ENCODE measurements at regions not wholly inside any gene's neighbourhood (a gene's known extent, or its start where the extent isn't known, plus 50 kb on each side); places are given as distances from the start of the nearest gene placed in this dataset.

- TF ChIP-seq CTCF (IDR thresholded peaks at IDR 0.05), result no peak
- Mint-ChIP-seq H3K27ac (ENCODE audit: unreplicated experiment) (no peak overlapping the region), H3K4me3 (ENCODE audit: unreplicated experiment) (no peak overlapping the region), H3K9me3 (ENCODE audit: unreplicated experiment) (peaks cover 11% of the 10 kb centered on the region), H3K36me3 (ENCODE audit: unreplicated experiment) (no peaks in the 10 kb centered on the region), H3K27me3 (ENCODE audit: unreplicated experiment) (no peaks in the 10 kb centered on the region), H3K4me1 (ENCODE audit: unreplicated experiment) (no peaks in the 10 kb centered on the region)
- DNase-seq (ENCODE audit: extremely low spot score, unreplicated experiment), result no peak
These were observed 163.4 kb upstream of the SYN3 start for GRCh38 chr22:33221568-33221967.

GRCh38 chr22:33220476-33221080, 162.4 kb upstream of the SYN3 start:
- Mint-ChIP-seq H3K9me3 (ENCODE audit: unreplicated experiment) (peaks cover 6% of the 10 kb centered on the region), H3K27me3 (ENCODE audit: unreplicated experiment) (no peaks in the 10 kb centered on the region), H3K36me3 (ENCODE audit: unreplicated experiment) (no peaks in the 10 kb centered on the region), H3K4me3 (ENCODE audit: unreplicated experiment) (no peak overlapping the region), H3K4me1 (ENCODE audit: unreplicated experiment) (no peaks in the 10 kb centered on the region), H3K27ac (ENCODE audit: unreplicated experiment) (no peak overlapping the region)
- DNase-seq (ENCODE audit: extremely low spot score, unreplicated experiment), result no peak
- TF ChIP-seq CTCF (IDR thresholded peaks at IDR 0.05), result no peak

GRCh38 chr22:33219648-33220384, 161.6 kb upstream of the SYN3 start:
- DNase-seq (ENCODE audit: extremely low spot score, unreplicated experiment), result no peak
- Mint-ChIP-seq H3K27ac (ENCODE audit: unreplicated experiment) (no peak overlapping the region), H3K27me3 (ENCODE audit: unreplicated experiment) (no peaks in the 10 kb centered on the region), H3K4me3 (ENCODE audit: unreplicated experiment) (no peak overlapping the region), H3K4me1 (ENCODE audit: unreplicated experiment) (no peaks in the 10 kb centered on the region), H3K9me3 (ENCODE audit: unreplicated experiment) (peaks cover 6% of the 10 kb centered on the region), H3K36me3 (ENCODE audit: unreplicated experiment) (no peaks in the 10 kb centered on the region)
- no peak for TF ChIP-seq CTCF (IDR thresholded peaks at IDR 0.05)

GRCh38 chr22:33213383-33214075, 155.3 kb upstream of the SYN3 start:
- no peaks in the 10 kb centered on the region for H3K27me3 Mint-ChIP-seq (ENCODE audit: unreplicated experiment)
- TF ChIP-seq CTCF (IDR thresholded peaks at IDR 0.05), result no peak
- no peak overlapping the region for H3K4me3 Mint-ChIP-seq (ENCODE audit: unreplicated experiment)
- no peaks in the 10 kb centered on the region for H3K4me1 Mint-ChIP-seq (ENCODE audit: unreplicated experiment)
- H3K27ac Mint-ChIP-seq (ENCODE audit: unreplicated experiment), result no peak overlapping the region
- H3K9me3 Mint-ChIP-seq (ENCODE audit: unreplicated experiment), result no peaks in the 10 kb centered on the region
- no peak for DNase-seq (ENCODE audit: extremely low spot score, unreplicated experiment)
- H3K36me3 Mint-ChIP-seq (ENCODE audit: unreplicated experiment), result no peaks in the 10 kb centered on the region
